ENCODE measurements at regions not wholly inside any gene's neighbourhood (a gene's known extent, or its start where the extent isn't known, plus 50 kb on each side); places are given as distances from the start of the nearest gene placed in this dataset.

GRCh38 chr9:14967450-14968321, 57.5 kb upstream of the FREM1 start:
- no peak for DNase-seq (ENCODE audit: low read depth in 1 of 2, low spot score in 1 of 2)

- DNase-seq (ENCODE audit: low read depth in 1 of 2, low spot score in 1 of 2): no peak
Measured at GRCh38 chr9:14962193-14962882, 52.1 kb upstream of the FREM1 start.

GRCh38 chr9:14961372-14962068, 51.3 kb upstream of the FREM1 start:
- no peak for DNase-seq (ENCODE audit: low read depth in 1 of 2, low spot score in 1 of 2)

GRCh38 chr9:14960881-14961280, 50.7 kb upstream of the FREM1 start:
- no peak for DNase-seq (ENCODE audit: low read depth in 1 of 2, low spot score in 1 of 2)
